Activated CD4-positive, alpha-beta T cell treated with anti-CD3 and anti-CD28 coated beads, Interleukin-2, Interleukin-6, amounts not matched to agents 100 ng/mL and 50 ng/mL, durations not matched to agents 16 hours and 8 hours (primary cell): ENCODE measurements at regions not wholly inside any gene's neighbourhood (a gene's known extent, or its start where the extent isn't known, plus 50 kb on each side); places are given as distances from the start of the nearest gene placed in this dataset.

ENCODE experiments used
- DNase-seq: peaks from one replicate; pipeline ENCODE4 v3.0.0-alpha.2; 2020

DNA sequence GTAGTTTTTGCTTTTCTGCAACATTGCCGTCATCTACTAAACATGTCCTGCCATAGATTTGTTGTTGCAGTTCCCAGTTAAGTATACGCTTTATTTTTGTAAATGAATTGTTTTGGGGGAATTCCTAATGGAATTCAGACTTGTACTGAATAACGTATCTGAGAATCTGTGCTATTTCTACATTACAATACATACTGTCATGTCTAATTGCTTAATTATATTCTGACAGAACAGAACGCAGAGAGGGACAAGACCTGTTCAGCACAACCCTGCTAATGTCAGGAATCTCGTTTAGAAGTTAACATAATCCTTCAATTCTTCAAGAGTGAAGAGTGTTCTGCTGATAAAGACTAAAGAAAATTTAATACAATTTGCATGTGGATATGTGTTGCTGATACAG, 861.1 kb upstream of the KLHL1 start:
- DNase-seq = no peak

DNA sequence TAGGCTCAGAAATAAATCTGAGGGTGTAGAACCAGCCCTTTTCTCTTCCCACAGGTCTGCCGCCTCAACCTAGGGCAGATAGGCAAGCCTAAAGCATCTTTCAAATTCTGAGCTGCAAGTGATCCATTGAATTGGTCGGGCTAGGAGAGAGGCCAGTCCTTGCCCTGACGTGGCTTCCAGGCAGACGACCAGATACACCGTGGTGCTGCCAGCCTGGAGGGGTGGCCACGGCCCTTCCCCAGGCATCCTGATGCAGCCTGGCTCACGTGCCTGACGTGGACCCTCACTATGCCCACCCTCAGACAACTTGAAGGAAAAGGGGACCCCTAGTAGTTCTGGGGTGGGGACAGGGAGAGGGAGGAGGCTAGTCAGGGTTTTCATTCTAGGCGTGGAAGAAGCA, 859.3 kb upstream of the KLHL1 start:
- no peak for DNase-seq

DNA sequence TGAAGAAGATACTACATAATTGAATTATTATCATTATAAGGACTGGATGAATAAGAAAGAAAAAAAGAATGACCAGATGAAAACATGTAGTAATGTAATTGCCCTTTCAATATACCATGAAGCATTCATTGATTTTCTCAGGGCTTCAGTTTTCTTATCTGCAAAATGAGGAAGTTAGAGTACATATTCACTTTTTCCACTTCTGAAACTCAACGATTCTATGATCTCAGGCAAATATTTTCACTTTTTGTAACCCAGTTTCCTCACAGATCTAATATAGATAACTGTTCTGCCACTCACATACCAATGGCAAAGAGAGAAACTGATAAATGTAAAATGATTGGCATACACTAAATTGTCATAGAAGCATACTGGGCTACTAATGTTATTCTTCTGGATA, 856.6 kb upstream of the KLHL1 start:
- no peak for DNase-seq

DNA sequence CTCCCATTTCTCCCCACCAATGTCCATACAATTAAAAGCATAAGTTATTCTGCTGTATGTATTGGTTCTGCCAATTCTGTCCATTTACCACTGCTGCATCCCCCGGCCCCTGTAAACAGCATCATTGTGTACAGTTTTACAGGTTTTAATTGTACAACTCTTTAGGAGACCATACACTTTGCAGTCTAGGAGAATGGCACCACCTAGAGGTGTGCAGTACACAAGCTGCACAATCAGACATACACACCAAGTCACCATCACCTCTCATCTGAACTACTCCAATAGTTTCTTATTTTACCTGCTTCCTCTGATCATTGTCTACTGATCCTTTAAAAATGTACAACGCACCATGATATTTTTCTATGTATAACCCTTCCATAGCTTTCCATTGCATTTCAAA, 855.9 kb upstream of the KLHL1 start:
- peak; percentile 3 for DNase-seq

DNA sequence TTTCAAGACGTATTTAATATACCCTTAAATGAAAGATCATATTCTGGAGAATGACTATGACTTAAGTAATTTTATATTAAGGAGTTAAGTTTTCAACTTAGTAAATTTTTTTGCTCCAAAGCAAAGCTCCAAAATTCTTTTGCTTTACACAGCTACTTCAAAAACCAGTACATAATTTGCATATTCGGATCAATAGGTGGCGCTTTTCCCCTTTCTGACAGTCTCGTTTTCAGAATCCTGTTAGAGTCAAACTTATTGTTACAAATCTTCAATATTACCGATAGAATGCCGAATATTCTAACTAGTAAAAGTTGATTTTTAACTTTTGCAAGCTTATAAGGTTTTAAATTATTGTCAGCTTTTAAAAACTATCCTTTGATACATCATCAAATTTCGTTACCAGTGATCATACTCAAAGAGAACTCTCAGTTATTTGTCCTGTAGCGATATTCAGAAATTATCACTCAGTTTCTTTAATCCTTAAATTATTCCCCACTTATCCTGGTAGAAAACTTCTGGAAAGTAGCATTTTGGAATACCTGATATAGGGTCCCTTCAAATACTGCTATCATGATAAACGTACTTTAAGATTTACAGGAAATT, 852.7 kb upstream of the KLHL1 start:
- DNase-seq = peak; percentile 20

DNA sequence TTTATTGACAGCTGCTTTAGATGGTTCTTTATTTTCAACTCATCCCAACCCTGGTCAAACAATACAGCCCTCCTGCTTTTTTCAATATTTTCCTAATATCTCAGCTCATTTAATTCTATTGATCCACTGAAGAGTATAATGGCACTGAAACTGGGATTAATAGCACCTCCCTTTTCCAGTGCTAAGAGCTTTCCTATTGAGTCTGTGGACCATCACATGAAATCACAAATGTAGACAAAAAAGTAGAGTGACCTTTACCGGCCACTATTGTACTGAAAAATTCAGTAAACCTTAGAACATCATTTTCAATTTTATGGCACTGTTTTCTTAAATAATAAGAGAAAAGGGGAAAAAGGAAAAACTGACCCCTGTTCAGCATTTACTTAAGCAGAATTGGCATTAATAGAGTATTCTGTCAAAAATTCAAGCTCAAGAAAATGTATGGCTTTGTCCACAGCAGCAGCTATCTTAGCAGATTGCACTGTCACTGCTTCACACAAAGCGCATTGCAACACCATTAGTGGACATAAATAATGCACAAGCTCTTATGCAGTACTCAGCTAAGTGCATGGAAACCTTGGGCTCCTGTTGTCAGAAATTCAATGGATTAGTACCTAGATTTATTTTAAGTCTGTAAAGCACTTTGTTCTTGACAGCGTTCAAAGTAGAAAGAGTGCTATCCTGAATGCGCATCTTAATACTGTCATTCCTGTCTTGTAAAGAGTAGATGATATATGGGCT, 851.0 kb upstream of the KLHL1 start:
- no peak for DNase-seq

DNA sequence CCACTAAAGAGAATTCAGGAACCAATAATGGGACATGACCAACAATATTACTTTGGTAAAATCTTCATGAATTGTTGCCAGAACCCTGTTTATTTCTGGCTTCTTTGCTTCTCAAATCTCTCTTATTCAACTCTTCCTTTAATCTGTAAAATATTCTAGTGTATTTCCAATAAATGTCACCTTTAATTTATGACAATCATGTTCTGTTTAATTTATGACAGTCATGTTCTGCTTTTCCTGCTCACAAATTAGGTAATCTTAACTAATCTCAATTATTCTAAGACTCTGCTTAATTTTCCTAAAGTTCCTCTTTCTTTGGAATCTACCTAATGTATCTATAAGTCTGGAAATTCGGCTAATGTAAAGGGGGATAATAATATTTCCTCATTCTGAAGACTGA, 847.6 kb upstream of the KLHL1 start:
- DNase-seq = no peak

DNA sequence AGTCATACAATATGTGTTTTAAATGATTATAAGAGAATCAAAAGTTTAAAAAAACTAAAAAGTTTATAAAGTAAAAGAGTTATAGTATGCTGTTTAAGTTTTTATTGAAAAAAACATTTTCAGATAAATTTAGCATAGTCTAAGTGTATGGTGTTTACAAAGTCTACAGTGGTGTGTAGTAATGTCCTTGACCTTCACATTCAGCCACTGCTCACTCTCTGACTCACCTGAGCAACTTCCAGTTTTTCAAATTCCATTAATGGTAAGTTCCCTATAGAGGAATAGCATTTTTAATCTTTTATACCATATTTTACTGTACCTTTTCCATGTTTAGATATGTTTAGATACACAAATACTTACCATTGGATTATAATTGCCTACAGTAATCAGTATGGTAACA, 842.4 kb upstream of the KLHL1 start:
- DNase-seq = no peak

DNA sequence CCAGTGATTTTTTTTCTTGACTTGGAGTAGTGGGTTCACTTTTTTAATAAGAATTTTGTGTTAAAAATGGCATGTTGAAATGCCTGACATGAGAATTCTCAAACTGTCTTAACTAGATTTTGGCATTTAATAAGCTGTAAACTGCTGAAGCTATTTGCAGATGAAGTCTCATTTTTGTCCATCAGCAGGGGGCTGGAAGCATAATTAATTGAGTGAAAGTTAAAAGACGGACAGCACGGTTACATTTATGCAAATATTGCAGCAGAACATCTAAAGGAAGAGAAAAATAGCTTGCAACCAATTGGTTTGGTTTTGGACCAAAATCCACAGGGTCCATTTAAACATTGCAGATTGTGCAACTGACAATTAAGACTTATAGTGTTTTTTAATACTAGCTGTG, 837.3 kb upstream of the KLHL1 start:
- no peak for DNase-seq

DNA sequence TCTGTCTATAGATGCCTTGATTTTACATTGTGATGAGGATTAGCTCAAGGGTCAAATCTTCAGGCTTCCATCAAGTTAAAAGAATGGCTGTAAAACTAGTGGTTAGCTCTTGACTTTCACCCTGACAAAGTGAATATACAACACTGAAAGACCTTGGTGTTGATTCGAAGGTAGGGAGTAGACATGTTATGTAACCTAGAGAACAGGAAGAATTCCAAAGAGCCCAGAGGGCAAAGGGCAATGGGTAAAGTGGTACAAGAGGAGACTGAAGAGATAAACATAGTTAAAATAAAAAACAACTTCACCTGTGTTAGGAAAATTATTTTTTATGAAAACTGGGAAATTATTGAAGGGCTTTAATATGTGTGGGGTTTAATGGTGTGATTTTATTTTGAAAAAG, 833.2 kb upstream of the KLHL1 start:
- DNase-seq = no peak

DNA sequence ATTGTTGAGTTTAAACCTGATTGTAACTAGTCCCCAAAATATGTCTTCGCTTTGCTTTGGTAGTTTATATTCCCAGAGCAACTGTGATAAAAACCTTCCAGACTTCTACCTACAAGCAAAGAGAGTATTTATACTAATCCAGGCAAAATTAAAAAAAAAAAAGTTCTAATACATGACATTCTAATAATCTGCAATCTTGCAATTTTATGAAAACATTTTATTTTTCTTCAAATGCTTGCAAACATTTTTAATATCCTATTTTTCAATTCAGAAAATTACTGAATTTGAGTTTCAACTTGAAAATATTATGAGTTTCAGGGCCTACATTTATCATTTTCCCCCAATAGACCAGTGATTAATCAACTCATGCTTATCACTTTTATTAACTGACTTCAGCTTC, 830.2 kb upstream of the KLHL1 start:
- DNase-seq = no peak

DNA sequence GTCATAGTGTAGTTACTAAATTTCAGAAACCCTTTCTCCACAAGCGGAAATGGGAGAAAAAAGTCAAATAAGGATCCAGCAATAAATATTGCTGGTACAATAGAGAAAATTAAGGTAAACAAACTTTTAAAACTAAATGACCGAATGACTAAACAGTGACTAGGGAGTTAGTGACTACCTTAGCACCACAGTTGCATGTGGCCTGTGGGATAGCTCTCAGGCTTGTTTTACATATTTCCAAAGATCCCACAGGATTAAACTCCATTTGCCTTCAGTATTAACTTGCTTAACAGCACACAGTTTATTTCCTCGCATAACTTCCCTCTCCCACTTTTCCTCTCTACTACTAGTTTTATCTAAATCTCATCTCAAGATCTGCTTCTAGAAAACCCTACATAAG, 824.3 kb upstream of the KLHL1 start:
- no peak for DNase-seq

DNA sequence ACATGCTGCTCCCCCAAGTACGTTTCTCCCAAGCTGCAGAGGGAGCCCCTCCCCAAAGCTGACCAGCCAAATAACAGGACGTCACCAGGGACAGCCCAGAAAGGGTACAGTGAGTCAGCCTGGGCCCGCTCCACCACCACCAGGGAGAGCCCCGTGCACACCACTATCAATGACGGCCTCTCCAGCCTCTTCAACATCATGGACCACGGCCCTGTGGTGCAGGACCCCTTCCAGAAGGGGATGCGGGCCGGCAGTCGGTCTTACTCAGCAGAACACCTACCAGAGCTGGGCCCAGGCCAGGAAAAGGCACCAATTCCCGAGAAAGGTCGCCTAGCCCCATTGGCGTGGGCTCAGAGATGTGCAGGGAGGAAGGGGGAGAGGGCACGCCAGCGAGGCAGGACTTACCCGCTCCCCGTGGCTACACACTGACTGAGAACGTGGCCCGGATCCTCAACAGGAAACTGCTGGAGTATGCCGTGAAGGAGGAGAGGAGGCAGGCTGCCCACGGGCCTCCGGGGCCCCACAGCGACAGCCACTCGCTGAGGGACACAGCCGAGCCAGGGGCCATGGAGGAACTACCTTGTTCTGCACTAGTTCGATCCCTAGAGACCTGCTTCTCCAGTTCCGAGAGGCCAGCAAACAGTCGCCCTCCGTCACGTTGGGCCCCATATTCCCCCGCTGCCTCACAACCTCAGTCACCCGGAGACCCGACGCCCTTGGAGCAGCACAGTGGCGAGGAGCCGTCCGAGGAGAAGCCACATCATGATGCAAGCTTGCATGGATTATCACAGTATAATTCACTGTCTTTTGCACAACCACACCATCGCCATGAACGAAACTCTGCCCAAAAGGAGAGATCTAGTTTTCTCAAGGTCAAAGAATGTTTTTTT, 815.9 kb upstream of the KLHL1 start:
- DNase-seq = no peak

DNA sequence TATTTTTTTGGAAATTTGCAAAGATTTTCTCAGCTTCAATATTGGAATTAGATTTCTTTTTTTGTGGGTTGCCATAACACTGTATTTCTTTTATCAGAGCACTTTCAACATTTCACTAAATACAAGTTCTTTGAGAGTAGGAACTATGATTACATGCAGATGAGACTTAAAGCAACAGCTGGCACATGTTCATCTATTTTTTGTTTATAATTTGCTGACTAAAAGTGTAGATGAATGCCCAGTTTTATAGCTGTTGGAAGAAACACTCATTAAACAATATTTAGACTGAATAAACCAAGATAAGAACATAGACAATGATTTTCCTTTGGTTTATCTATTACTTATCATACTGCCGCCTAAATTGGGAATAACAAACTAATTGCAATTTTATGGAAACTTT, 803.0 kb upstream of the KLHL1 start:
- DNase-seq = no peak

DNA sequence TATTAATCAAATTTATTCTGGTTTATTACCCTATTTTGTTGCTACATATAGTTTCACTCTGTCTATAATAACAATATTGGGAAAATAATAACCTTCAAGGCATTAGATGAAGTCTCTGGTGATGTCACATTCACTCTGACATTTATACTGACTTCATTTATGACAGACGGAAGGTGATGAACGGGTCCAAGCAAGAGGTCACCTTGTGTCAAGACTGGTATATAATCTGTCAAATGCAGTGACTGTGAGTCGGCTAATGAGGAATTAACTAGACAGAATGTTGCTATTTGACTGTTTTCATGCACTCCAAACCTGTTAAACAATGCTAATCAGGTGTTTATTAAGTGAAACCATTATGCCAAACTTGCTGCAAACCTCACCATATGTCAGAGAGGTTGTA, 800.5 kb upstream of the KLHL1 start:
- no peak for DNase-seq

DNA sequence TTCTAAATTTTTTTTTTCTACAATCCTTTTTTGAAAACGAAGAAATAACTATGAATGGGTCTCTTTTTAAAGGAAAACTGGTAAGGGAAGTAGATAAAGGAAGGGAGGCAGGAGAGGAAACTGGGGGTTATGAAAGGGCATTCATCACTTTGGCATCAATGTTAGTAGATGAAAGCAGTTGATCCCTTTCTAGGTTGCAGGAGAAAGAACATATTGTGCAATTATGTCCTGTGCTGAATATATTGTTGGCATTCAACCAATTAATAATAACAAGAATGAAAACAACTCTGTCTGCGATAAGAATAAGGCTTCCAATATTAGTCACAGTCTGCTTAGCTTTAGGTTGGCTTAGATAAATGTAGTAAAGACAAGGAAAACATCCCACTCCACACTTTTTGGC, 796.8 kb upstream of the KLHL1 start:
- DNase-seq = no peak

DNA sequence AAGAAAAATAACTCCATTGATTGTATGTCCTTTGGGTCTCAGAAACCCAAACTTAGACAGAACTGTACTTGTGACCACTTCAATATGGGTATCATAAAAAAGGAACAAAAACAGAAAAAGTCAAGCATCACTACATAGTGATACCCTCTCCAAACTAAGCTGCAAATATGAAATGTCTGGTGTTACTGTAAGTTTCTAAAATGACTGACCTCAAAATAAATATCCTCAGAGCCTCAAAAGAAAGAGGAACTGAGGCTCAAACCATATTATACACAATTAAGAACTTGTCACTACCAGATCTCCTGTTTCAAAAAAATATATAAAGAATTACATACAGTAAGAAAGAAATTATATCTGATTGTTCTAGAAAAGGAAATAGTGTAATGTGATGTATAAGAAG, 787.9 kb upstream of the KLHL1 start:
- DNase-seq = no peak

DNA sequence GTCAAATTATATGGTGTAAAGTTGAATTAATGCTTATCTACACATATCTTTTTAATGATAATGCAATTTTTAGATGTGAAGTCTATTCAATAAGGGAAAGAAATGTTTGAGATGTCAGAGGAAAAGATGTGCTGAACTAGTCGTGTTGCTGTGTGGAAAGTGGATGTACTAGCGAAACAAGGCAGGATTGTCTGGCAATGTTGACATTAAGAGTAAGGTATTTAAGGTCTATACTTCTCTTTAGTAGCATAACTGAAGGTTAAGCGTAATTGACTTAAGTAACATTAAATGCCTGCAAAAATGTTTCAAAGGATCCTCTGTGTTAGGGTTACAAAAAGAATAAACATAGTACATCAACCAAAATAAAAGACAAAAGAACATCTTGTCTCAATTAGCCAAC, 787.3 kb upstream of the KLHL1 start:
- DNase-seq = no peak

DNA sequence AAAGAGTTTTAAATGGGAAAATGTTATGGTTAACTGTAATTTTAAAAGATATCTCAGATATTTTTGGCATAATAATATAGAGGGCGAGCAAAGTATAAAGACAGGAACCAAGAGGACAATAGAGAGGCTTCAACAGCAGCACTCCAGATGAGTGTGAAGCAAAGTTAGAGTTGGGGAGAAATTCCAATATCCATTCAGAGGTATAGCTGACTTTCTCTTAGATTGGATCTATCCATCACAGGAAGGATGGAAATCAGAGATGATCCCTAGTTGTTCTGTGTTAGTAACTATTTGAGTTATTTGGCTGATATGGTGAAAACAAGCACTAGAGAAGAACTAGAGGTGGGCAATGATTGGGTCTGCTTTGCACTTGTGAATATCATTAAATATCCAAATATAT, 786.0 kb upstream of the KLHL1 start:
- no peak for DNase-seq

DNA sequence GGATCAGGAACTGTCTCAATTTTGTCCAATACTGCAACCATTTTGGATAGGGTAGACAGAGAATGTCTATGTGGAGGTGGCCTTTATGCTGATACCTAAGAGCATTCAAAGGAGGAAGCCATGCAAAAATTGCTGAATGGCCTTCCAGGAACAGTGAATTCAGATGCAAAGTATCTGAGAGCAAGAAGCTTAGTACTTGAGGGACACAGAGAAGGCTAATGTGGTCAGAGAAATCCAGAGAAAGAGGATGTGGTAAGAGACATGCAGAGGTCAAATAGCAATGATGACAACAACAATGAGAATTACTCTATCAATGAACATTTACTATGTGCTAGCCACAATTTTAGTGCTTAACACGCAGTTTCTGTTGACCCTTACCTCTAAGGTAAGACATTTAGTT, 785.6 kb upstream of the KLHL1 start:
- DNase-seq = no peak

DNA sequence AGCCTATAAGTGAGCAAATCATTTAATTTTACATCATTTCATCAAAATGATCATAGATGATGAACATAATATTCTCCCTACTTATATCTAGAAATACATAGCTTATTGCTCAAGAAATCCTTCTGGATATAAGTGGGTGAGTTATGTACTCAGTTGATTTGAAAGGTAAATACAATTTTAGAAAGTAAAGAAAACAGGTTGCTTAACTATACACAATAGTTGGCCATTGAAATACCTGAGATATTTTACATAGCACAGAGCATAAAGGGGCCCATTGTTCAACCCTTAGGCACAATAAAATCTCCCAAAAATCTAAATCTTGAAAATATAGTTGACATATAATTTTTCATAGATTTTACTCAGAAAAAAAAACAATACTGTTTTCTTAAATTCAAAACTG, 782.0 kb upstream of the KLHL1 start:
- DNase-seq = no peak

DNA sequence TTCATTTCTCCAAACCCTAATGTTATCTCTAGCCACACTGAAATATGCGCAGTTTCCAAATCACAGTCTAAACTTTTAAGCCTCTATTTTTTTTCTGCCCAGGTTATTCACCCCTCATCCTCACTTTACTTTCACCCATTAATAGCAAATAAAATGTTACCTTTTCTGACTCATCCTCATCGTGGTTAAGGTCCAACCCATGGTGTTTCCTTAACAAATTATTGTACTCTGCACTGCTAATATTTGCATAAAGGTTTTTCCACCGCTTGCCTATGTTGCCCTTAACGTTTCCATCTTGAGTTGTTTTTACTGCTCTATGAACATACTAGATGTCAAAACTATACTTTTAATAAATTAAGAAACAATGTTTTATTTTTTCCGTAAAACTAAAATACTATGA, 780.9 kb upstream of the KLHL1 start:
- no peak for DNase-seq

DNA sequence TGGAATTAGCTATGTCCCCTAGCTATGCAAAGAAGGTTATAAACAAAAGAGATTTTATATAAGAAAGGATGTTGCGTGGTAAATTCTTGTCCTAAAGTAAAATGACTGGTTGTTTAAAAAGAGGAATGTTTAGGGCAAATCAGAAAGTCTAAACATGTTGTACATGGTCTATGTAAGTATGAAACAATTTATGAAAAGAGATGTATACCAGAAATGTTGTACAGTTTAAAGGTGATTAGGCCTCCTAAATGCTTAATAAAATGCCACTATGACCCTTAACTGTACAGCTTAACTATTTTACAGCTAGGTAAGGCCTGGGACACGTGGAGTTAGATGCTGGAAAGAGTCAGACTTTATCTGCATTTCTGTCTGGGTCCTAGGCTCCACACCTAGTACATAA, 775.9 kb upstream of the KLHL1 start:
- no peak for DNase-seq

DNA sequence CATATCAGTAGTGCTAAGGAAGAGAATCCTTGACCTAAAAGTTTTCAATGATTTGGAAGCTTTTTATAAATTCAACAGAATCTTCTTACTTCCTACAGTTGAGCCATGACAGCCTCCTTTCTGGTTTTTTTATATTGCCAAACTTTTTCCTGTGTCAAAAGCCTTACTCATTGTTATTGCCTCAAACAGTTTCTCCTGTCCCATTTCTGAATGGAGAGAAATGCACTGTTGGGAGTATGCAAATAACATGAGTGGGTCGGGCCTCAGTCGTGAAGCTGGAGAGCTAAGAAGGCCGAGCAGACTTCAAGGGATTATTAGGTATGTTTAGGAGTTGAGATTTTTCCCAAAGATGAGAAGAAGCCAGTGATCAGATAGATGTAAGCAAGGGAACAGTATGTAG, 766.4 kb upstream of the KLHL1 start:
- DNase-seq = no peak
